HCT116 (cell line): ENCODE measurements at regions not wholly inside any gene's neighbourhood (a gene's known extent, or its start where the extent isn't known, plus 50 kb on each side); places are given as distances from the start of the nearest gene placed in this dataset.

Source experiments
- ATAC-seq: fragments of 200-7000 bp; cut with Tn5 transposase; 2 replicates; pipeline ENCODE4 v1.9.1; 2020; ENCODE audit warnings: mild to moderate bottlenecking, moderate library complexity
- BruUV-seq: library from RNA; stranded (reverse); fragments of 400-500 nt; replicated peaks from 2 replicates; lab custom pipeline; 2021; lab: Mats Ljungman, UMichigan
- CTCF ChIA-PET: fragments of 300-600 bp; sonication (Branson Sonifier 250); formaldehyde crosslinking; loops from one replicate; lab custom pipeline; 2021; ENCODE audit warnings: antibody characterized with exemption; lab: Charles Lee
- POLR2A ChIA-PET: fragments of 300-600, 350-600 bp; sonication (Branson Sonifier 250); formaldehyde crosslinking; loops from one replicate; lab custom pipeline; 2021; ENCODE audit warnings: antibody characterized with exemption; lab: Charles Lee
- RAD21 ChIA-PET, 2 experiments: fragments of 300-600 bp; sonication (Branson Sonifier 250); formaldehyde crosslinking; loops; one replicate each; lab custom pipeline; 2023; ENCODE audit warnings: low total read pairs in 2 of 2; ENCODE audit not compliant: uncharacterized antibody in 2 of 2, unreplicated experiment in 2 of 2, low non-redundant PET in 1 of 2; lab: Charles Lee
- DNase-seq: peaks from one replicate; pipeline ENCODE4 v3.0.0-alpha.2; 2010; ENCODE audit warnings: low read depth, low spot score
- H2AFZ ChIP-seq: fragments of 200-600 bp; shearing (Covaris generic), sonication (generic); 2 replicates; pipeline ENCODE4 v1.6.1; 2017; ENCODE audit warnings: low read depth, mixed run types, mixed read lengths, antibody characterized with exemption, low read length; ENCODE audit not compliant: poor library complexity, severe bottlenecking
- H3K27ac ChIP-seq: 2 replicates; pipeline ENCODE4 v1.5.1; 2012; ENCODE audit warnings: low read depth, low read length
- H3K27me3 ChIP-seq: fragments of 200-600 bp; sonication (generic); 2 replicates; pipeline ENCODE4 v1.6.1; 2016; ENCODE audit warnings: mixed run types, low read length, mixed read lengths; ENCODE audit not compliant: insufficient read depth
- H3K36me3 ChIP-seq, 2 experiments: fragments of 200-500 bp in 1 of 2; fragments of 200-600 bp in 1 of 2; sonication (Bioruptor generic) in 1 of 2; sonication (generic) in 1 of 2; 2 replicates each; pipeline versions ENCODE4 v1.5.1 to v1.6.1; 2014 to 2016; ENCODE audit warnings: low read length in 2 of 2, inconsistent platforms in 1 of 2, mixed read lengths in 1 of 2, mixed run types in 1 of 2; ENCODE audit not compliant: insufficient read depth in 2 of 2, control insufficient read depth in 1 of 2
- H3K4me1 ChIP-seq, 2 experiments: fragments of 200-600 bp in 1 of 2; sonication (generic) in 1 of 2; 2 replicates each; pipeline versions ENCODE4 v1.5.1 to v1.6.1; 2012 to 2017; ENCODE audit warnings: low read length in 2 of 2, inconsistent platforms in 1 of 2, mild to moderate bottlenecking in 1 of 2, mixed read lengths in 1 of 2, mixed run types in 1 of 2, moderate library complexity in 1 of 2; ENCODE audit not compliant: insufficient read depth in 2 of 2, control insufficient read depth in 1 of 2
- H3K4me2 ChIP-seq: fragments of 200-600 bp; sonication (generic); 2 replicates; pipeline ENCODE4 v1.6.1; 2017; ENCODE audit warnings: mixed run types, low read length, mixed read lengths
- H3K4me3 ChIP-seq, 2 experiments: fragments of 200-600 bp in 1 of 2; sonication (generic) in 1 of 2; replicated peaks in 1 of 2; 2 replicates each; pipeline ENCODE4 v1.5.1; 2011 to 2016; ENCODE audit warnings: low read length in 2 of 2, control low read depth in 1 of 2, low read depth in 1 of 2, mild to moderate bottlenecking in 1 of 2, mixed read lengths in 1 of 2, mixed run types in 1 of 2
- H3K79me2 ChIP-seq: fragments of 200-600 bp; sonication (generic); 2 replicates; pipeline ENCODE4 v1.6.1; 2017; ENCODE audit warnings: mild to moderate bottlenecking, mixed run types, low read length, moderate library complexity, mixed read lengths; ENCODE audit not compliant: insufficient read depth
- H3K9ac ChIP-seq: fragments of 200-600 bp; sonication (generic); 2 replicates; pipeline ENCODE4 v1.6.1; 2016; ENCODE audit warnings: low read length, mixed read lengths
- H3K9me2 ChIP-seq: fragments of 200-600 bp; sonication (generic), shearing (Covaris generic); 2 replicates; pipeline ENCODE4 v1.6.1; 2017; ENCODE audit warnings: mixed run types, mild to moderate bottlenecking, moderate library complexity; ENCODE audit not compliant: insufficient read depth
- H3K9me3 ChIP-seq, 2 experiments: fragments of 200-500 bp in 1 of 2; fragments of 200-600 bp in 1 of 2; sonication (Bioruptor generic) in 1 of 2; sonication (generic) in 1 of 2; 2 replicates each; pipeline ENCODE4 v1.6.1; 2014 to 2017; ENCODE audit warnings: low read length in 2 of 2, mixed read lengths in 2 of 2, inconsistent platforms in 1 of 2, low read depth in 1 of 2, mild to moderate bottlenecking in 1 of 2, mixed run types in 1 of 2, moderate library complexity in 1 of 2; ENCODE audit not compliant: control insufficient read depth in 1 of 2, insufficient read depth in 1 of 2
- H4K20me1 ChIP-seq: fragments of 200-600 bp; sonication (generic), shearing (Covaris generic); 2 replicates; pipeline ENCODE4 v1.6.1; 2017; ENCODE audit warnings: mixed run types, mild to moderate bottlenecking, moderate library complexity; ENCODE audit not compliant: insufficient read depth
- CBX3 ChIP-seq: IDR thresholded peaks from 2 replicates; pipeline ENCODE4 v1.6.1; 2012; ENCODE audit warnings: low read depth
- CEBPB ChIP-seq: IDR thresholded peaks from 2 replicates; pipeline ENCODE4 v1.6.1; 2012; ENCODE audit warnings: low read depth
- EGR1 ChIP-seq: IDR thresholded peaks from 2 replicates; pipeline ENCODE4 v1.6.1; 2012; ENCODE audit warnings: low read depth
- ELF1 ChIP-seq: IDR thresholded peaks from 2 replicates; pipeline ENCODE4 v1.6.1; 2012; ENCODE audit warnings: low read depth, borderline replicate concordance
- EZH2phosphoT487 ChIP-seq: fragments of 200-600 bp; IDR thresholded peaks from 2 replicates; pipeline ENCODE4 v1.6.1; 2018; ENCODE audit warnings: antibody characterized with exemption, borderline replicate concordance
- JUND ChIP-seq: IDR thresholded peaks from 2 replicates; pipeline ENCODE4 v1.6.1; 2012
- POLR2A ChIP-seq: IDR thresholded peaks from 2 replicates; pipeline ENCODE4 v1.7.0; 2011; ENCODE audit warnings: borderline replicate concordance; ENCODE audit not compliant: insufficient read depth, insufficient read length; ENCODE audit errors: extremely low read depth
- POLR2AphosphoS5 ChIP-seq: IDR thresholded peaks from 2 replicates; pipeline ENCODE4 v1.6.1; 2011; ENCODE audit warnings: mild to moderate bottlenecking, low read depth, low read length, moderate library complexity
- RAD21 ChIP-seq: IDR thresholded peaks from 2 replicates; pipeline ENCODE4 v1.6.1; 2012; ENCODE audit warnings: low read depth, mild to moderate bottlenecking
- REST ChIP-seq: IDR thresholded peaks from 2 replicates; pipeline ENCODE4 v1.6.1; 2012; ENCODE audit warnings: low read depth
- SIN3A ChIP-seq: IDR thresholded peaks from 2 replicates; pipeline ENCODE4 v1.6.1; 2012; ENCODE audit warnings: low read depth
- SP1 ChIP-seq: IDR thresholded peaks from 2 replicates; pipeline ENCODE4 v1.6.1; 2012; ENCODE audit warnings: low read depth
- SRF ChIP-seq: IDR thresholded peaks from 2 replicates; pipeline ENCODE4 v1.6.1; 2012; ENCODE audit warnings: low read depth
- YY1 ChIP-seq: IDR thresholded peaks from 2 replicates; pipeline ENCODE4 v1.6.1; 2011; ENCODE audit warnings: low read length, low read depth, moderate library complexity, mild to moderate bottlenecking; ENCODE audit not compliant: insufficient replicate concordance; ENCODE audit errors: extremely low read depth
- ZFX ChIP-seq: fragments of 450-650 bp; IDR thresholded peaks from 2 replicates; pipeline ENCODE4 v1.6.1; 2017
- intact Hi-C: fragments of 100-400 bp; cut with micrococcal nuclease; formaldehyde crosslinking; loops from 2 replicates; pipeline ENCODE4 v1.10.0; 2022
- TF ChIP-seq, protein P1 (sequence below): IDR thresholded peaks from 2 replicates; pipeline ENCODE4 v1.6.1; 2012

GRCh38 chr4:185999207-185999606, 69.7 kb upstream of the TLR3 start:
- no peak overlapping the region for H3K9ac ChIP-seq
- H3K4me2 ChIP-seq, result no peak overlapping the region
- no peaks in the 10 kb centered on the region for H3K27me3 ChIP-seq
- ATAC-seq (no peak), DNase-seq (no peak)
- no peaks in the 10 kb centered on the region for H4K20me1 ChIP-seq
- H3K4me1 ChIP-seq, result no peaks in the 10 kb centered on the region
- intact Hi-C loops, result no loop called here
- no peaks in the 10 kb centered on the region for H3K9me3 ChIP-seq
- no peaks in the 10 kb centered on the region for H3K9me2 ChIP-seq
- RAD21 ChIA-PET, result no interaction called here
- no TSS peak for BruUV-seq
- TF ChIP-seq RAD21, result no peak
- TF ChIP-seq REST, result no peak
- no peak for TF ChIP-seq EGR1
- TF ChIP-seq, protein P1, sequence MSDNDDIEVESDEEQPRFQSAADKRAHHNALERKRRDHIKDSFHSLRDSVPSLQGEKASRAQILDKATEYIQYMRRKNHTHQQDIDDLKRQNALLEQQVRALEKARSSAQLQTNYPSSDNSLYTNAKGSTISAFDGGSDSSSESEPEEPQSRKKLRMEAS, result no peak
- TF ChIP-seq JUND, result no peak
- TF ChIP-seq SRF, result no peak
- no peaks in the 10 kb centered on the region for H3K79me2 ChIP-seq
- no peak overlapping the region for H3K27ac ChIP-seq
- POLR2A ChIA-PET, result no interaction called here
- no peak overlapping the region for H3K4me3 ChIP-seq
- CTCF ChIA-PET, result no interaction called here
- no peak overlapping the region for H2AFZ ChIP-seq
- H3K36me3 ChIP-seq, result no peaks in the 10 kb centered on the region

- ATAC-seq, result no peak
- Histone ChIP-seq H3K79me2 (no peaks in the 10 kb centered on the region), H3K9me2 (no peaks in the 10 kb centered on the region), H3K36me3 (no peaks in the 10 kb centered on the region), H3K9me3 (no peaks in the 10 kb centered on the region), H3K27me3 (no peaks in the 10 kb centered on the region), H4K20me1 (no peaks in the 10 kb centered on the region), H3K9ac (no peak overlapping the region), H3K27ac (no peak overlapping the region), H3K4me2 (no peak overlapping the region), H2AFZ (no peak overlapping the region), H3K4me3 (no peak overlapping the region), H3K4me1 (no peaks in the 10 kb centered on the region)
- POLR2A ChIA-PET, result no interaction called here
- BruUV-seq, result no TSS peak
- no peak for DNase-seq
- RAD21 ChIA-PET, result no interaction called here
- intact Hi-C loops, result no loop called here
- CTCF ChIA-PET, result no interaction called here
- no peak for TF ChIP-seq POLR2AphosphoS5
- no peak for TF ChIP-seq EGR1
- no peak for TF ChIP-seq CEBPB
- no peak for TF ChIP-seq JUND
- TF ChIP-seq ELF1, result no peak
- no peak for TF ChIP-seq ZFX
- no peak for TF ChIP-seq SIN3A
- no peak for TF ChIP-seq POLR2A
- TF ChIP-seq REST, result no peak
- TF ChIP-seq RAD21, result no peak
- no peak for TF ChIP-seq SP1
- no peak for TF ChIP-seq YY1
- TF ChIP-seq EZH2phosphoT487, result no peak
- TF ChIP-seq CBX3, result no peak
Observed at GRCh38 chr4:186002853-186003252, 66.1 kb upstream of the TLR3 start.
